HL-60 (cell line): ENCODE measurements at regions not wholly inside any gene's neighbourhood (a gene's known extent, or its start where the extent isn't known, plus 50 kb on each side); places are given as distances from the start of the nearest gene placed in this dataset.

Experiments
- CTCF ChIP-seq: IDR thresholded peaks from one replicate; pipeline ENCODE4 v1.5.1; 2011; ENCODE audit warnings: low read length, control low read depth, inconsistent platforms; ENCODE audit not compliant: insufficient read depth
- GABPA ChIP-seq: IDR thresholded peaks from 2 replicates; pipeline ENCODE4 v1.6.1; 2012; ENCODE audit warnings: low read depth
- POLR2AphosphoS5 ChIP-seq: IDR thresholded peaks from 2 replicates; pipeline ENCODE4 v1.6.1; 2012; ENCODE audit warnings: low read depth
- REST ChIP-seq: IDR thresholded peaks from 2 replicates; pipeline ENCODE4 v1.6.1; 2012; ENCODE audit warnings: low read depth; ENCODE audit not compliant: insufficient replicate concordance
- SPI1 ChIP-seq: IDR thresholded peaks from 2 replicates; pipeline ENCODE4 v1.6.1; 2012; ENCODE audit warnings: low read depth, mild to moderate bottlenecking, borderline replicate concordance

GRCh38 chr12:102334765-102335164, 137.1 kb upstream of the PMCH start:
- TF ChIP-seq CTCF (no peak), POLR2AphosphoS5 (no peak), REST (no peak), GABPA (no peak), SPI1 (no peak)
